NK-92 treated with Interleukin-12 subunit alpha and Interleukin-12 subunit beta, amount 100 ng/mL, for 24 hours (cell line): ENCODE measurements at regions not wholly inside any gene's neighbourhood (a gene's known extent, or its start where the extent isn't known, plus 50 kb on each side); places are given as distances from the start of the nearest gene placed in this dataset.
"Not testable (repeated sequence)": the region's sequence is repeated elsewhere in the genome, so short reads cannot be mapped to it uniquely, and the experiment has no call there.

ENCODE experiments used
- DNase-seq: peaks from one replicate; lab custom pipeline; 2025; lab: John Stamatoyannopoulos, UW

GRCh38 chr5:23991406-23991805 is 484.0 kb downstream of the PRDM9 start:
- DNase-seq, result no peak

GRCh38 chr5:23994581-23995370 is 487.4 kb downstream of the PRDM9 start:
- no peak for DNase-seq

GRCh38 chr5:23996525-23996924 is 489.1 kb downstream of the PRDM9 start:
- DNase-seq, result no peak

GRCh38 chr5:24005384-24005783 is 498.0 kb downstream of the PRDM9 start:
- DNase-seq, result no peak

GRCh38 chr5:24017710-24018109 is 510.3 kb downstream of the PRDM9 start:
- DNase-seq, result not testable (repeated sequence)

- DNase-seq, result no peak
Measured at GRCh38 chr5:24026288-24026687, 518.9 kb downstream of the PRDM9 start.

GRCh38 chr5:24042688-24043087 is 535.3 kb downstream of the PRDM9 start:
- no peak for DNase-seq

- no peak for DNase-seq
Measured at GRCh38 chr5:24045046-24045445, 537.6 kb downstream of the PRDM9 start.

- DNase-seq, result no peak
Measured at GRCh38 chr5:24053737-24054136, 546.3 kb downstream of the PRDM9 start.

- DNase-seq, result no peak
Measured at GRCh38 chr5:24059006-24059405, 551.6 kb downstream of the PRDM9 start.

- no peak for DNase-seq
Measured at GRCh38 chr5:24059716-24060115, 552.3 kb downstream of the PRDM9 start.

GRCh38 chr5:24065779-24066178 is 558.4 kb downstream of the PRDM9 start:
- no peak for DNase-seq

- no peak for DNase-seq
Measured at GRCh38 chr5:24067208-24067607, 559.8 kb downstream of the PRDM9 start.

- DNase-seq, result no peak
Measured at GRCh38 chr5:24068524-24068923, 561.1 kb downstream of the PRDM9 start.

- no peak for DNase-seq
Measured at GRCh38 chr5:24073107-24073506, 565.7 kb downstream of the PRDM9 start.

- no peak for DNase-seq
Measured at GRCh38 chr5:24080046-24080445, 564.7 kb downstream of the CDH10 start.

- no peak for DNase-seq
Measured at GRCh38 chr5:24094081-24094679, 550.6 kb downstream of the CDH10 start.

GRCh38 chr5:24102010-24102409 is 542.8 kb downstream of the CDH10 start:
- no peak for DNase-seq

GRCh38 chr5:24103451-24104023 is 541.2 kb downstream of the CDH10 start:
- no peak for DNase-seq

- DNase-seq, result no peak
Measured at GRCh38 chr5:24110004-24110615, 534.7 kb downstream of the CDH10 start.

- no peak for DNase-seq
Measured at GRCh38 chr5:24112420-24112819, 532.4 kb downstream of the CDH10 start.

GRCh38 chr5:24118351-24118750 is 526.4 kb downstream of the CDH10 start:
- DNase-seq, result no peak

- no peak for DNase-seq
Measured at GRCh38 chr5:24135536-24135935, 509.2 kb downstream of the CDH10 start.
